Osteoblast (primary cell): ENCODE measurements at regions not wholly inside any gene's neighbourhood (a gene's known extent, or its start where the extent isn't known, plus 50 kb on each side); places are given as distances from the start of the nearest gene placed in this dataset.

Experiments used
- DNase-seq: peaks from one replicate; pipeline ENCODE4 v3.0.0; 2011; ENCODE audit warnings: low spot score, mixed read lengths; ENCODE audit not compliant: insufficient read length; ENCODE audit errors: missing footprints
- H2AFZ ChIP-seq: 2 replicates; pipeline ENCODE4 v1.6.0; 2011; ENCODE audit warnings: mild to moderate bottlenecking, low read length
- H3K27ac ChIP-seq: 2 replicates; pipeline ENCODE4 v1.5.1; 2011; ENCODE audit warnings: mild to moderate bottlenecking, low read depth, low read length, moderate library complexity
- H3K27me3 ChIP-seq: 2 replicates; pipeline ENCODE4 v1.6.0; 2012; ENCODE audit warnings: mild to moderate bottlenecking, control low read depth, inconsistent platforms, low read length, moderate library complexity; ENCODE audit not compliant: insufficient read depth
- H3K36me3 ChIP-seq: 2 replicates; pipeline ENCODE4 v1.5.1; 2011; ENCODE audit warnings: mild to moderate bottlenecking, low read length, control low read depth, moderate library complexity; ENCODE audit not compliant: insufficient read depth
- H3K4me1 ChIP-seq: 2 replicates; pipeline ENCODE4 v1.5.1; 2011; ENCODE audit warnings: mild to moderate bottlenecking, low read length, control low read depth, moderate library complexity; ENCODE audit not compliant: insufficient read depth
- H3K4me2 ChIP-seq: 2 replicates; pipeline ENCODE4 v1.6.0; 2011; ENCODE audit warnings: mild to moderate bottlenecking, low read length; ENCODE audit not compliant: insufficient read depth
- H3K4me3 ChIP-seq: fragments of 200-600 bp; sonication (generic); 3 replicates; pipeline ENCODE4 v1.5.1; 2012; ENCODE audit warnings: mild to moderate bottlenecking, low read length, inconsistent platforms; ENCODE audit not compliant: insufficient read depth
- H3K79me2 ChIP-seq: 2 replicates; pipeline ENCODE4 v1.6.0; 2012; ENCODE audit warnings: mild to moderate bottlenecking, low read length, control low read depth, inconsistent platforms; ENCODE audit not compliant: insufficient read depth
- H3K9me3 ChIP-seq: 2 replicates; pipeline ENCODE4 v1.5.1; 2011; ENCODE audit warnings: low read depth, low read length, control low read depth
- H4K20me1 ChIP-seq: 2 replicates; pipeline ENCODE4 v1.6.0; 2012; ENCODE audit warnings: mild to moderate bottlenecking, low read length, control low read depth; ENCODE audit not compliant: insufficient read depth
- TF ChIP-seq, protein P1 (sequence below): IDR thresholded peaks from 2 replicates; pipeline ENCODE4 v1.5.1; 2011; ENCODE audit warnings: mild to moderate bottlenecking, low read depth, low read length, moderate library complexity; ENCODE audit errors: extremely low read depth

DNA sequence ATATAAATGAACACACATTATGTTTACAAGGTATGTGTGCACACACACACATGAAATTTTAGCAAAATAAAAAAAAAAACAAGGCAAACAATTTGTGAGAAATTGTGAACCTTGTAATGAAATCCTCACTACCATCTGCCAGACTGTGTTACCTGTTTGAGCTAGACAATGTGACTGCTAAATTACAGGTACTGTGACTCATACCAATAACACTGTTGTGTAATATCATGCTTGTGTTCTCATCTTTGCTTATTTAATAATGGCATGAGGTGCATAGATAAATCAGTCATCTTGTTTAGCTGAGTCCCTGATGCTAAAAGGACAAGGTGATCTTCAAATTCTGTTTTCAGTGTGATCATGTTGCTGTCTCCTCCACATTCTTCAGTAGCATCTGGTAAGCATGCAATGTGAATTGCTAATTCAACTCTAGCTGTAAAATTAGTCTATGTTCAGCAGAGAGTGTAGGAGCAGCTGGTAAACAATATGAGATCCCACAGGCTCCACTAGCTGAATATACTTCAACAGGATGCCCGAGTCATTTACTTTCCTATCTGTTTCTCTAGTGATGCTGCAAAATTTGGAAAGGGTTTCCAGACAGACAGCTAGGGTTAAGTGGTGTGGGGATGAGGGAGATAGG, 966.3 kb upstream of the C9orf72 start:
- H3K4me3 ChIP-seq = no peak overlapping the region
- H3K27ac ChIP-seq = no peak overlapping the region
- H3K36me3 ChIP-seq = no peaks in the 10 kb centered on the region
- H4K20me1 ChIP-seq = no peaks in the 10 kb centered on the region
- no peaks in the 10 kb centered on the region for H3K4me1 ChIP-seq
- no peak overlapping the region for H3K4me2 ChIP-seq
- no peaks in the 10 kb centered on the region for H3K79me2 ChIP-seq
- TF ChIP-seq, protein P1, sequence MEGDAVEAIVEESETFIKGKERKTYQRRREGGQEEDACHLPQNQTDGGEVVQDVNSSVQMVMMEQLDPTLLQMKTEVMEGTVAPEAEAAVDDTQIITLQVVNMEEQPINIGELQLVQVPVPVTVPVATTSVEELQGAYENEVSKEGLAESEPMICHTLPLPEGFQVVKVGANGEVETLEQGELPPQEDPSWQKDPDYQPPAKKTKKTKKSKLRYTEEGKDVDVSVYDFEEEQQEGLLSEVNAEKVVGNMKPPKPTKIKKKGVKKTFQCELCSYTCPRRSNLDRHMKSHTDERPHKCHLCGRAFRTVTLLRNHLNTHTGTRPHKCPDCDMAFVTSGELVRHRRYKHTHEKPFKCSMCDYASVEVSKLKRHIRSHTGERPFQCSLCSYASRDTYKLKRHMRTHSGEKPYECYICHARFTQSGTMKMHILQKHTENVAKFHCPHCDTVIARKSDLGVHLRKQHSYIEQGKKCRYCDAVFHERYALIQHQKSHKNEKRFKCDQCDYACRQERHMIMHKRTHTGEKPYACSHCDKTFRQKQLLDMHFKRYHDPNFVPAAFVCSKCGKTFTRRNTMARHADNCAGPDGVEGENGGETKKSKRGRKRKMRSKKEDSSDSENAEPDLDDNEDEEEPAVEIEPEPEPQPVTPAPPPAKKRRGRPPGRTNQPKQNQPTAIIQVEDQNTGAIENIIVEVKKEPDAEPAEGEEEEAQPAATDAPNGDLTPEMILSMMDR = no peak
- H2AFZ ChIP-seq = no peak overlapping the region
- no peak for DNase-seq
- no peaks in the 10 kb centered on the region for H3K27me3 ChIP-seq
- peaks cover 5% of the 10 kb centered on the region for H3K9me3 ChIP-seq

DNA sequence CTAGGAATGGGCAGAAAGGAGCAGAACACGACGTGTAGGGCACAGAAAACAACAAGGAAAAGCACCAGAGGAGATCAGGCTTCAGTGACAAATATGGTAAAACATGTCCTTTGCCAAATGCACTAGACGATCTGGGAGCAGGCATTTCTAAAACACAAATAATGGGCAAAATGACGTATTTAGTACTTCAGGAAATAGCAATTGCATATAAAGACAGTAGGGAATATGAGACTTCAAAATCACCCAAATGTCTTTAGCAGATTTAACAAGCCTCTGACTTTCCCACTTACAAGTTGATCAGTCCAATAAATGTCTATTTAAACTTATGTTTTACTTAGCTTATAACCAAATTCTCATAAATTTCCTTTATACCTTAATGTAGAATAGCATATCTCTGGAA, 969.6 kb upstream of the C9orf72 start:
- Histone ChIP-seq H3K27me3 (no peaks in the 10 kb centered on the region), H3K9me3 (peaks cover 5% of the 10 kb centered on the region), H2AFZ (no peak overlapping the region), H3K36me3 (no peaks in the 10 kb centered on the region), H3K4me3 (no peak overlapping the region), H3K4me1 (no peaks in the 10 kb centered on the region), H3K27ac (no peak overlapping the region), H3K79me2 (no peaks in the 10 kb centered on the region), H4K20me1 (no peaks in the 10 kb centered on the region), H3K4me2 (no peak overlapping the region)
- no peak for DNase-seq
- TF ChIP-seq, protein P1 = no peak

DNA sequence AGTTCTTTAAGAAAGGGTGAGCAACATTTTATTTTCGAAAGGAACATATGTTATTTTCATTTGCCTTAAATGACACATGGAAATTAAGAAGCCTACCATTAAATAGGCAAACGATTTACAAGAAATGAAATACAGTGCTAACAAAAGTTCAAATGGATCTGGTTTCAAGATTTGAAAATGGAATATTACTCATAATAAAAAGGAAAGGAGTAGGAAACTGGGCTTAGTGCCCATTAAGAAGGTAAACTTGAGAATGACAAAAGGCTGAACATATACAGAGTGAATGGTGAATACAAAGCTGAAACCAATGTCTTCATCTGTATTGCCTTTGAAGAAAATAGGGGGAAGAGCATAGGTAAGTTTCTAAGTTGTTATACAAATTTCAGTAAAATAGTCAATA, 974.2 kb upstream of the C9orf72 start:
- Histone ChIP-seq H3K27me3 (no peaks in the 10 kb centered on the region), H3K27ac (no peak overlapping the region), H4K20me1 (no peaks in the 10 kb centered on the region), H3K4me2 (no peak overlapping the region), H3K4me3 (no peak overlapping the region), H2AFZ (no peak overlapping the region), H3K4me1 (no peaks in the 10 kb centered on the region), H3K9me3 (no peaks in the 10 kb centered on the region), H3K36me3 (no peaks in the 10 kb centered on the region), H3K79me2 (no peaks in the 10 kb centered on the region)
- TF ChIP-seq, protein P1 = no peak
- DNase-seq = no peak

DNA sequence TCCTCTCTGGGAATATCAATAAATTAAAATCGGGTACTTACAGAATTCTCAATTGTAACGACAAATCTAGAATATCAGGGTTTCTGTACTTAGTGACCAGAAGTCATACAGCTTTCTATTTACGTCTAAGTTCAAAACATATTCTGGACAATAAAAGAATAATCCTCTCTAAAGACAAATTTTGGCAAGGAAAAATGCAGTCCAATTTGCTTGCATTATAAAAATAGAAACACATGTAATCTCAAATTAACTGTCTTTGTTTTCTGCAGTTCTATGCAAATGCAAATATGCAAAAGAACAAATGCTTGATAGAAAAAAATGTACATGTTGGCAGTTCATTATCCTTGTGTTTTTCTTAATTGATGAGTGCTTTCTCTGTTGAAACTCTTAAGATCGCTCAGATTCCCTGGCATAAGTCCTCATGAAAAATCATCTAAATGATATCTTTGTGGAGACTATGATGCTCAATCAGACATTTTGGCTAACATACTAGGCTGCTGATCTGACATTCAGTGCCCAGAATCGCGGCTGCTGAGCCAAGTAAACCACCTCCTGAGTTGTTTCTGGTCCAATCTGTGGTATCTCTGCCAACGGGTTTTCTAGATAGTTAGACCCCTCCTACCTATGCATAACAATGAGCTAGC, 990.1 kb upstream of the C9orf72 start:
- no peaks in the 10 kb centered on the region for H3K4me1 ChIP-seq
- H3K9me3 ChIP-seq = peaks cover 7% of the 10 kb centered on the region
- no peaks in the 10 kb centered on the region for H4K20me1 ChIP-seq
- no peak overlapping the region for H3K4me3 ChIP-seq
- H3K36me3 ChIP-seq = no peaks in the 10 kb centered on the region
- H3K27me3 ChIP-seq = no peaks in the 10 kb centered on the region
- no peaks in the 10 kb centered on the region for H3K79me2 ChIP-seq
- TF ChIP-seq, protein P1 = no peak
- DNase-seq = no peak
- no peak overlapping the region for H3K27ac ChIP-seq
- H2AFZ ChIP-seq = no peak overlapping the region
- no peak overlapping the region for H3K4me2 ChIP-seq
